HG03060 (cell line): ENCODE measurements at regions not wholly inside any gene's neighbourhood (a gene's known extent, or its start where the extent isn't known, plus 50 kb on each side); places are given as distances from the start of the nearest gene placed in this dataset.
"Not testable (repeated sequence)": the region's sequence is repeated elsewhere in the genome, so short reads cannot be mapped to it uniquely, and the experiment has no call there.

Experiments used
- ATAC-seq: cut with Tn5 transposase; IDR thresholded peaks from one replicate; pipeline ENCODE4 v1.9.1; 2021; ENCODE audit warnings: low read depth, moderate number of reproducible peaks; ENCODE audit not compliant: unreplicated experiment

DNA sequence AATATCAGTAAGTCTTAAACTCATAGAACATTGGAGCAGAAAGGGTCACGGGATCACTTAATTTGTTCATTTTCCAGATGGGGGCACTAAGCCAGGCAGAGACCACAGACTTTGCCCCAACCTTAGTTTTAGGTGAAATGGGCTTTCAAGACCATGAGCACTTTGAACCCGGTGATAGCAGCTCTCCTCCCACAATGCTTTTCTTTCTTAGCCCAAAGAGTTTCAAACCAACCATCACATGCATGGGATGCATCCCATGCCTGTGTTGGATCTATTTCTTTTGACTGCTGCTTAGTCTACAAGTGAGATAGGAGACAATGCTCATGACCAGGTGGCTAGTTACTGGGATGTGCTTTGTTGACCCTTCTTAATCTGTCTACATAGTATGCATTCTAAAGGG, 240.6 kb downstream of the NUF2 start:
- ATAC-seq: no peak

DNA sequence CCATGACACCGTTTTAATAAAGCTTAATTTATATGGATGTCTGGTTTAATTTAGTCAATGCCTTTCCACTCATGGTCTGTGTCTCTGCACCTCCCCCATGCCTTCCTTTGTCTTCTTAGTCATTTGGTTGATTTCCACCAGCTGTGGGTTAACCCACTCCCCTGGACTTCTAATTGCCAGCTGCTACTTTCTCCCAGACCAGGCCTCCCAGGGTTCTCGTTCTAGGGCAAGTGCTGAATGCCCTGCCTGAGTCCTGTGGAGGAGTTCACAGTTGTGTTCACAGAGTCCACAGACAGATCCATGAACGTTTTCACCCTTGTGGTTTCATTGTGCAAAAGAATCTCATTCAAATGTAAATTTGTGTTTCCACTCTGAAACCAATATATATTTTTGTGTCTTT, 243.4 kb downstream of the NUF2 start:
- ATAC-seq: no peak

DNA sequence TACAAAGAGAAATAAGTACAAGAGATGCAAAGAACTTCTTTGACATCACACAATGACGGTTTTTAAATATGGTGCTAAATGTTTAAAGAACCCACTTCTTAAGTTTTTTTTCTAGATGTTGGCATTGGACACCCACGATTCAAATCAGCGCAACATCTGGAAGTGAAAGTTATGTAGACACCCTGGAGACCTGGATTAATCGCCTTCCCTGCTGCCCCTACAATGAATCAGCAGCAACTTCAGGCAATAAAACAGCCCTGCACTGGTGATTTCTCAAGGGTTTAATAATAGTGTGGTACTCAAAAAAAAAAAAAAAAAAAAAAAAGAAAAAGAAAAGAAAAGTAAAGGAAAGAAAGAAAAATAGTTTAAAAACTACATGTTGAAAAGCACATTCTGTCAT, 248.3 kb downstream of the NUF2 start:
- ATAC-seq: no peak

DNA sequence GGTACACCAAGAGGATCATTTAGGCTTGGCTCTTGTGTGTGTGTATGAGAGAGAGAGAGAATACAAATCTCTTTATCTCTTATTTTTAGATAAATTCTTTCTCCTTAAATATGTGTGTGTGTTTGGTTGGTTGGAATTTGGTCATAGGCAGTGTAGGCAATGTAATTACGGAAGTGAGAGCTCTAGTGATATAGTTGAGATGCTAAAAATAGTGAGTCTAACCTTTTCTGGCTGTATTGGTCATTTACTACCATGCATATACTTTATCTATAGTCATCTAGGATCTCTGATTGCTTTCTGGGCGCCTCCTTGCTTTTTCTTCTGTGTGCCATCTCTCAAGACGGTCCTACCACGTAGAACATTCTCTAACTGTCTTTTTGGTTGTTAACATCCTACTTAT, 250.2 kb downstream of the NUF2 start:
- no peak for ATAC-seq

DNA sequence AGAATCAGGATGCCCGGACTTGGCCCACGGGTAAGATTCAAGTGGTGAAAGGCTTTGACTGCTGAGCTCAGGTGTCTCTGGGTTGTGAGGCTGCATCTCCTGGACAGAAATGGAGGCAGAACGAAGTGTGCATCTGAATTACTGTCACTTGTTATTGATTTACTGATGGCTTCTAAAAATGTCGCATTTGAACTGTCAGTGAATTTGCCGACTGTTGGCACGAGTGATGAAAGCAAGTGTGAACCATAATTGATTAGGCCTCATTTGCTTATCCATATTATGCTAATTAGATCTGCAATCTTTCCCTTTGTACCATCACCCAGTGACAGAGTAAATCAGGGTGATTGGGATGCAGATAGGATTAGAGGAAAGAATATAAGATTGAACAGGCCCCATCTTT, 252.4 kb downstream of the NUF2 start:
- ATAC-seq: no peak

DNA sequence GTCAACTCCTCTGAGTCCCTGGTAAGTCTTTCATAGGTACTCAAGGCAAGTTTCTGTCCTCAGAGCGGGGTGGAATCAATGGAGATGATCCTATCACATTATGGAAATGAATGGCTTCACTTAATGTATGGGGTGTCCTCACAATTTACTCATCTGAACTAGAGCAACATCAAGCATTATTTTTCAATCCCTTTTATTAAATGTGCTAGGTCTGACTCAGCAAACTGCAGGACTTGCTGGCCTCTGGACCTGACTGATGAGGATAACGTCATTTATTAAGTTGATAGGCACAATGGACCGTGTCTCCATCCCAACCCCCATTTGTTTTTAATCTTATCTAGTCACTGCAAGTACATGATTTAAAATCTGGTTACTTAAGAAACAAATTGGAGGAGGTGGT, 259.2 kb downstream of the NUF2 start:
- no peak for ATAC-seq

DNA sequence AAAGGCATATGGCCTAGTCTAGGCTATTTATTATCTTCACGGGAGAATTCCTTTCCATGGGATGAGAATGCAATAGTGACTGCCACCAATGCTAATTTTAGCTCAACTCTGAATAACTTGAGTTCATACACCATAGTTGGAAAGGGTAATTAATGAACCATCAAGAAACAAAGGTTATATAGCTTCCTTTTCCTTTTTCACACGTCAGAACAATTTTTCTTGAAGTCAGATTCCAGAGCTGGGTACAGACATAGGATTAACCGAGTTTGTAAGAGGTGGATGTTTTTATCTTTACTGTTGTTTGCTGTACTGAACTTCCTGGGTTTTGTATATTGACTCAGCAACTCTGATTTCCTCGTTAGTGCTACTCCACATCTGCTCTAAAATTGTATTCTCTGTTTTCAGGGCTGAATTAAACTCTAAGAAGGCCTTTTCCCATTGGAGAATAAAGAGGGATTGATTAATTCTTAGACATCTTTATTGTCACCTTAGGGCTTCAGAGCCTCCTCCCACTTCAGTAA, 262.0 kb downstream of the NUF2 start:
- no peak for ATAC-seq

DNA sequence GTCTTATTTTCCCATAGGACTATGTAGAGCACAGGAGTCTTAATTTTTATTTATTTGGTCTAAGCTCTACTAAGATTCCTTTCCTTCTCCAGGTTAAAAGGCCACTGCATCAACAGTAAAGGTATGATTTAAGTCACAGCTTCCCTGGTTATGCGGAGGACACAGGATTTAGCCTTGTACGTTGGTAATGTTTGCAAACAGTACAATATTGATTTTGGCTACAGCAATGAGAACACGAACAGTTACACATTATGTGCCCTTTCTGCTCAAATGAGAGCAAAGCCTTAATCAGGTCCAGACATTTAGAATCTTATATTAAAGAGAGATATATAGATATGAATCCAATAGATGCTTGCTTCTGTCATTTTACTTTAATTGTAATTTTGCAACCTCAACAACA, 264.0 kb downstream of the NUF2 start:
- no peak for ATAC-seq

DNA sequence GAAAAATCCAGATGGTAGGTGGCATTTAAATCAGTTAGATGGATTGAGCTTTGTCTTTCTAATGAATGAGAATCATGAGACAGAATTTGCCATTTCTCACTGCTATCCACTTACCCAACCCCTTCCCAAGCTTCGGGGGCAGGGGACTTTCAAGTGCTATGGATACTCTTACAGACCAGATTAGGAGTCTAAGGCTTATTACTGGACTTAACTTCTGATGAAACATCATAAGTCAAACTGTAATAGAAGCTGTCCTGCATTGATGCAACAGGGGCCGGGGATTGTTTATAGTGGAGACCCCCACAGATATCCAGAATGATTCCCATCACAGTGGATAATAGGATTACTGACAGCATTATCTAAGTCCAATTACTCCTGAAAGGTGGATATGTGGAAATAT, 267.0 kb downstream of the NUF2 start:
- no peak for ATAC-seq

DNA sequence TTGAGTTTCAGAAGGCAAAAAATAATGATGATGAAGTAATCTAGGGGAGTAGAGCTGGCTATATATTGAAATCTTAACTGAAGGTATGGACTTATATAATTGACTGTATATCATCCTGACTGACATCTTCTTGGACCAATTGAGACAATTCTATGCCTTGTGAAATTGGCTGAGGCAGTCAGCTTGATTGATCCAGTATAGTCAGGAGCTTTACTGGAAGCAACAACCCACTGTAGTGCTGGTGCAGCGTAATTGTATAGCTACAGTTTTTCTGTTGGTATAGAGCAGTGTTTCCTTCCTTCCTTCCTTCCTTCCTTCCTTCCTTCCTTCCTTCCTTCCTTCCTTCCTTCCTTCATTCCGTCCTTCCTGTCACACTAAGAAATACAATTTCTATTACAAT, 268.0 kb downstream of the NUF2 start:
- no peak for ATAC-seq

DNA sequence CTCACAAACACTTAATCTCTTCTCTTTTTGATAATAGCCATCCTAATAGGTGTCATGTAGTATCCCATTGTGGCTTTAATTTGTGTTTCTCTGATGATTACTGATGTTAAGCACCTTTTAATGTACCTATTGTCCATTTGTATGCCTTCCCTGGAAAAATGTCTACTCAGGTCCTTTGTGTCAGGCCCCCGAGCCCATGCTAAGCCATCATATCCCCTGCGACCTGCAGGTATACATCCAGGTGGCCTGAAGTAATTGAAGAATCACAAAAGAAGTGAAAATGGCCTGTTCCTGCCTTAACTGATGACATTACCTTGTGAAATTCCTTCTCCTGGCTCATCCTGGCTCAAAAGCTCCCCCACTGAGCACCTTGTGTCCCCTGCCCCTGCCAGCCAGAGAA, 269.4 kb downstream of the NUF2 start:
- ATAC-seq: not testable (repeated sequence)

DNA sequence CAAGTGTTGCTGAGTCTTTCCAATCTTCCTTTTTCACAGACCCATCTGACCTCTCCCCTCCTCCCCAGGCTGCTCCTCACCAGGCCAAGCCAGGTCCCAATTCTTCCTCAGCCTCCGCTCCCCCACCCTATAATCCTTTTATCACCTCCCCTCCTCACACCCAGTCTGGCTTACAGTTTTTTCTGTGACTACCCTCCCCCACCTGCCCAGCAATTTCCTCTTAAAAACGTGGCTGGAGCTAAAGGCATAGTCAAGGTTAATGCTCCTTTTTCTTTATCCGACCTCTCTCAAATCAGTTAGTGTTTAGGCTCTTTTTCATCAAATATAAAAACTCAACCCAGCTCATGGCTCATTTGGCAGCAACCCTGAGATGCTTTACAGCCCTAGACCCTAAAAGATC, 270.9 kb downstream of the NUF2 start:
- ATAC-seq: not testable (repeated sequence)

DNA sequence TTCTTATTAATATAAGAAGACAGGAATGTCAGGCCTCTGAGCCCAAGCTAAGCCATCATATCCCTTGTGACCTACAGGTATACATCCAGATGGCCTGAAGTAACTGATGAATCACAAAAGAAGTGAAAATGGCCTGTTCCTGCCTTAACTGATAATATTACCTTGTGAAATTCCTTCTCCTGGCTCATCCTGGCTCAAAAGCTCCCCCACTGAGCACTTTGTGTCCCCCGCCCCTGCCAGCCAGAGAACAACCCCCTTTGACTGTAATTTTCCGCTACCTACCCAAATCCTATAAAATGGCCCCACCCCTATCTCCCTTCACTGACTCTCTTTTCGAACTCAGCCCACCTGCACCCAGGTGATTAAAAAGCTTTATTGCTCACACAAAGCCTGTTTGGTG, 274.4 kb downstream of the NUF2 start:
- not testable (repeated sequence) for ATAC-seq

DNA sequence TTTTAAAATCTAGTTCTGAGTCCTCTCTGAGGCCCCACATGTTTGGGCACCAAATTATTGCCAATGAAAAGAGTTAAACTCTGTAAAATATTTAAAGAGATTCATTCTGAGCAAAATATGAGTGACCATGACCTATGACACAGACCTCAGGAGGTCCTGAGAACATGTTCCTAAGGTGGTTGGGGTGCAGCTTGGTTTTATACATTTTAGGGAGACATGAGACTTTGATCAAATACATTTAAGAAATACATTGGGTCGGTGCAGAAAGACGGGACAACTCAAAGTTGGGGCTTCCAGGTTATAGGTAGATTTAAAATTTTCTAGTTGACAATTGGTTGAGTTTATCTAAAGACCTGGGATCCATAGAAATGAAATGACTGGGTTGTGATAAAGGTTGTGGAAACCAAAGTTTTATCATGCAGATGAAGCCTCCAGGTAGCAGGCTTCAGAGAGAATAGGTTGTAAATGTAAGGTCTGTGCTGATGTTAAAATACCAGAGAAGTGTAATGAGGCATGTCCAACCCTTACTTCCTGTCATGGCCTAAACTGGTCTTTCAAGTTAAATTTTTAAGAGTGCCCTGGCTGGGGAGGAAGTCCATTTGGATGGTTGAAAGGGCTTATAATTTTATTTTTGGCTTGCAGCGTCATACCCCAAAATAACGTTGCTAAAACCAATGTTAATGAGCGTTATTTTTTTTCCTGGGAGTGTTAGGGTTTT, 274.9 kb downstream of the NUF2 start:
- ATAC-seq: no peak

DNA sequence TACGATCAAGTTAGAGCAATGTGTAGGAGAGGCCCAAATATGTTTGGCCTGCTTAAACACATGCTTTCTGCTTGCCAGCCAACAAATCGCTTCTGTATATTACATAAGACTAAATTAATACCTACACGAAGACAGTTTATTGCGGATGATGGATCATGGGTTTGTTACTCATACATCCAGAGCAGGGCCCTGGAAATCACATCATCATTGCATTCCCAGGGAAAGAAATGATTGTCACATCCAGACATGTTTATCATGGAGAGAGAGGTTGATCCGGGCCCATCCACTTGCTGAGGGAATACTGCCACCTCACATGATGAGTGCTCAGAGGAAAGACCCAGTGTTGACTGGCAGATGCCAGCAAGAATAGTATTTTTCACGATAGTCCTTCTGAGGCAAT, 282.6 kb downstream of the NUF2 start:
- ATAC-seq: no peak

DNA sequence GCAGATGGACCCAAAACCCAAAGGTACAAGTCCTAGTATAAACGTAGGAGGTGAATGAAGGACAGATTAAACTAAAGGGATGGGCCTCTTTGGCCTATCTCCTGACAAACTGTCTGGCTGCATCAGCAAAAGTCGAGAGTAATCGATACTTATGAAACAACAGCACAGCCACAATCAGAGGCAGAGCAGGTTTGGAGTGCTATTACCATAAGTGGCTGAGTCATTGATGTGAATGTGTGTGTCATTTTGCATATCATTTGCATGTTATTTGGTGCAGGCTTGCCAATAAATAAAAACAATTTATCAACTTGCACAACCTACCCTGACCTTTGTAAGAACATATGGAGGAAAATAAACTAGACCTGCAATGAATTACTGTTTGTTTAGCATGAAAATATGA, 283.1 kb downstream of the NUF2 start:
- no peak for ATAC-seq

DNA sequence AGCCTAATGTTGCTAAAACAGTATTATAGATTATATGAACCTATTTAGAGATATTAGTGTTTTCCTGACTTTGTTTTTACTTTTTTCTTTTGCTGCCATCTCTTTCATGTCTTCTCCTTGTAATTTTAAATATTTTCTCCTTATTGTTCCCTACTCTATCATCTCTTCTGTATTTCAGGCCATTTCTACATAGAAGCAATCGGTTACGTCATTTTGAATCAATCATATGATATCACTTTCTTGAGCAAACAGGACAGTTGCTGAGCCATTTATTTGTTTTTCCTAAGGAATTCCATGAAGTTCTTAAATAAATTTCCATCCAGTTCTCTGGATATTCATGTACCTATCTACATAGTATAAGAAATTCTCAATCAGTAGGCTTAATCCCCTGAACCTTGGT, 287.2 kb downstream of the NUF2 start:
- no peak for ATAC-seq

DNA sequence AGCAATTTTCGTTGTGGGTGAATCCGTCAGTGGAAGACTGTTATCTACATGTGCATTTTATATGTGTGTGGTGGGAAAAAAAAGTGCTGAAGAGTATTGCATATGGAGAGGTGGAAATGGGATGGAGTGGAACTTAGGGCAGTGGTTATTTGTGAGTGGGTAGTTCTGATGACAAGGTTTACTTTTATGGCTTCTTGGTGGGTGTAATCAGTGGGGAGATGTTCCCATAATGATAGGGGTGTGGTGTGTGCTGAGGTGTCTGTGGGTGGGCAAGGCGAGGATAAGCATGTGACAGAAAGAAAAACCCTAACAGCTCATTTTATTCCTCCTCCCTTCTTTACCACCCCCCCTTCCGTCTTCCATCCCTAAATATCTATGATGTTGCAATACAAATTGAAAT, 288.1 kb downstream of the NUF2 start:
- no peak for ATAC-seq

DNA sequence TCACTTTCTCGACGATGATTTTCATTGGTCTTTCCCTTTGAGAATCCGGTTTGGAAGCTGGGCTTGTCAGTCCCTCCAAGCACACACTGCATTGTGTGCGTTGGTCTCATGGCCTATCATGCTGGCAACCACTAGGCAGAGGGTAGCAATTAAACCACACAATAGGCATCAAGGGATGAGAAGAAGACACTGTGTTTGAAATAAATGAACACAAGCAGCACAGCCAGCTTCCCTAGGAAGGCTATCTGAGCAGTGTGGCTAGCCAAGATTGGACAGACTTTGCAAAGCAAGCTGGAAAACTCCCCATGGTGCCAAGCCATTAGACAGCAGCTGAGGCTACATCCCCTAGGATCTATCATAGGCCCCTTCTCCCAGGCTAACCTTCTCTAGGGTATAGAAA, 288.7 kb downstream of the NUF2 start:
- no peak for ATAC-seq

DNA sequence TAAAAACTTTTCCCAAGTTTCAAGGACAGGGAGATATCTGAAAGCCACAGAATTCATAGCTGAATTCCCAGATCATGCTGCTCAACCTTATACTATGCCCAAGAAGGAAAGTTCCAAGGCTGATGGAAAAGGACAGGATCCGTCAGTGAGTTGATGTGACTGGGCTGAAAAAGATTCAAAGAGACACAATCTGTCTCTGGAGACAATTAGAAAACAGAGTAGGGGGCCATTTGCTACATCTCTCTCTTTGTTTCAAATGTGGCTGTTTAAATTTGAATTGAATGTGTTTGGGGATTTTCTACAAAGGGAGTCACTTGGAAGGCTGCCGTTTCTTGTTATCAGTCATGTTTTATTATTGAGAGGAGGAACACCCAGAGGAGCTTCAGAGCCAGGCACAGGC, 292.6 kb downstream of the NUF2 start:
- no peak for ATAC-seq

DNA sequence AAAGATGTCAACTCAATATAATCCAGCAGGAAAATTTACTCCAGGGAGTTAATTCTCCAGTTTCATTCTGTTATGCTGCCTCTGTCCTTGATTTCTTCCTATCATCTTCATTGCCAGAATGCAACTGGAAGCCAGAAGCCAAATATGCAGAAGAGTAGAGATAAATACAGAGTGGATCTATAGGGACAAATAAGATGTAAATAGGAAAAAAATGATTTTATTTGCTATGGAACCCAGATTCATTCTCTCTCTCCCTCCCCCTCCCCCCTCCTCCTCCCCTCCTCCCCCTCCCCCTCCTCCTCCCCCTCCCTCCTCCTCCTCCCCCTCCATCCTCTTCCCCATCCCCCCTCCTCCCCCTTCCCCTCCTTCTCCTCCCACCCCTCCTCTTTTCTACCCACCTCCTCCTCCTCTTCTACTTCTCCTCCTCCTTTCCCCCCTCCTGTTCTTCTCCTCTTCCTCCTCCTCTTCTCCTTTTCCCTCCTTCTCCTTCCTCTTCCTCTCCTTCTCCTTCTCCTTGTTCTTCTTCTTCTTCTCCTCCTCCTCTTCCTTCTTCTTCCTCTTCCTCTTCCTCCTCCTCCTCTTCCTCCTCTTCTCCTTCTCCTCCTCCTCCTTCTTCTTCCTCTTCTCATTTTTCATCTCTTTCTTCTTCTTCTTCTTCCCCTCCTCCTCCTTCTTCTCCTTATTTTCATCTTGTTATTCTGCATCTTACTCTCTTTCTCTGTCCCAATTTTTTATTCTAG, 306.4 kb downstream of the NUF2 start:
- no peak for ATAC-seq

DNA sequence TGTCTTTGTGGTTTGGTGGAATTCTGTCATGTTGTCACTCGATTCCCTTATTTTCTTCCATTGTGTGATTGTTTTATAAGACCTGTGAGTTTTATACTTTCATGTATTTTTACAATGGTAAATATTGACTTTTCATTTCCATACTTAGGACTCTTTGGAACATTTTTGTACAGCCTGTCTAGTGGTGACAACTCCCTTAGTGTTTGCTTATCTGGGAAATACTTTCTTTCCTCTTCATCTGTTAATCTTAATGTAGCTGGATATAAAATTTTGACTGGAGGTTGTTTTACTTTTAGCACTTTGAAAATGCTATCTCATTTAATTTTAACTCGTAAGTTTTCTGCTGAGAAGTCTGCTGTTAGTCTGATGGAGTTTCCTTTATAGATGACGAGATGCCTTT, 310.5 kb downstream of the NUF2 start:
- no peak for ATAC-seq
